ENCODE measurements at regions not wholly inside any gene's neighbourhood (a gene's known extent, or its start where the extent isn't known, plus 50 kb on each side); places are given as distances from the start of the nearest gene placed in this dataset.

DNA sequence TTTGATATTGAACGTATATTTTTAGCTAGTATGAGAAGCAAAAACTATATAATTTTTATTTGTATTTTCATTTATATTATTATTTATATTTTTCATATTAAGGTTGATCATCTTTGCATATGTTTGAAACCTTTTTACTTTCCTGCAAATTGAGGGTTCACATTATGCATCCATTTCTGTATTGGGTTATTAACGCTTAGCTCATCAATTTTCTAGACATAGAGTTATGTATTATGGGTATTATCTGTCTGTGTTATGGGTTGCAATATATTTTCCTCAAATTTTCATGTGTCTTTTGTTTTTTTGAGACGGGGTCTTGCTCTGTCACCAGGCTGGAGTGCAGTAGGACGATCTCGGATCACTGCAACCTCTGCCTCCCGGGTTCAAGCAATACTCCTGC, 2377.0 kb upstream of the WWC1 start:
- DNase-seq: no peak

DNA sequence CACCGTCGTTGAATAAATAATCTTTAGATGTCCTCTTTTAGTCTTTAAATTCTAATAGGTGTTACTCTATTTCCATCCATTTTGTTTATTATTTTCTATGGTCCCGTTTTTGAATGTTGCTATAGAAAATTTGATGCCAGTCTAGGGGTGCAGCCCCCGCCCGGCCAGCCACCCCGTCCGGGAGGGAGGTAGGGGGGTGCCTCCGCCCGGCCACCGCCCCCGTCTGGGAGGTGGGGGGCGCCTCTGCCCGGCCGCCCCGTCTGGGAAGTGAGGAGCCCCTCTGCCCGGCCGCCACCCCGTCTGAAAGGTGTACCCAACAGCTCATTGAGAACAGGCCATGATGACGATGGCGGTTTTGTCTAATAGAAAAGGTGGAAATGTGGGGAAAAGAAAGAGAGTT, 2372.2 kb upstream of the WWC1 start:
- no peak for DNase-seq

DNA sequence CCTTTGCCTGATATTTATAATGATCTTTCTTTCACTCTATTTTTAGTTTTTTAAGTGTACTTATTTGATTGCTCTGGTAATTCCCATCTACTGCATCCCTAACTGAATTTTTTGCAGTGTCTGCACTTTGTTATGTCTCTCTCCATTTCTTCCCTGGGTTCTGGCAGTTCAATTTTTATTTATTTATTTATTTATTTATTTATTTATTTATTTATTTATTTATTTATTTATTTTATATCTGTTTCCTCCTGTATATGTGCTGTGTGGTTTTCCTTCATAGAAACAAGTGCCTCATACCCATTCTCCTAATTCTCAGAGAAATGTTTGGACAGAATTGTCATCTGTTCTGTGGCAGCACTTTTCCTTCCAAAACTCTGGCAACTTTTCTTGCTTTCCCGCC, 2370.8 kb upstream of the WWC1 start:
- no peak for DNase-seq

- no peak for DNase-seq
Observed at GRCh38 chr5:165928971-165929370, 2362.5 kb upstream of the WWC1 start.

DNA sequence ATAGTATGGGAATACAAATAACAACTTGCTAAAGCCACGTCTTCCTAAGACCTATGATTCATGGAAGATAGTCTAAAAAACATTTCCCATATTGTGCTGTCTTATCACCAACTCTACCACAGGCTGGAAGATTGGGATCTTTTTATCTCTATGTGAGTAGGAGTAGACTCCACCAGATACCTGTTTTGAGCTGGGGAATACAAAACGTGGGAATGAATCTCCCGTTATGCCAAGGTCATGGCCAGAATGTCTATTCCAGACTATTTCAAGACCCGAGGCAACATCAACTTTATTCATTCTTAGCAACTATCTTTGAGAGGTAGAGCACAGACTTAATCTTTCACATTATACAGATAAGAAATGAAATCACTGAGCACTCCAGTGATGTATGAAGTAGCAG, 2350.9 kb upstream of the WWC1 start:
- no peak for DNase-seq

DNA sequence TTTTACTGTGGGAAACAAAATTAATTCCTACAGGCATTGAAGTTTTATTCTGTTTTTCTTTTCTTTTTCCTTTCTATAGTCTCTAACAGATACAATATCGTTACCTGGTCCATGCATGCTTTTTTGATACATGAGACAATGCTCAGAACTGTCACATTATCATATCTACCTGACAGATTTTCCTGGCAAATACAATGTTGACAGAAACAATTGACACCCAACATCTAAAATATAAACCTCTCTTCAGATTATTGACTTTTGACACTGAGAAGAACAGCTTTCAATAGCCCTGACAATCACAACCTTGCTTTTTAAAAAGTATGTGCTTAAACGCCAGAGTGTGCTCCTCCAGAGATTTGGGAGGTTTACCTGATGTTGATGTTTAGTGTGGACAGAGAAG, 2334.6 kb upstream of the WWC1 start:
- DNase-seq: no peak

DNA sequence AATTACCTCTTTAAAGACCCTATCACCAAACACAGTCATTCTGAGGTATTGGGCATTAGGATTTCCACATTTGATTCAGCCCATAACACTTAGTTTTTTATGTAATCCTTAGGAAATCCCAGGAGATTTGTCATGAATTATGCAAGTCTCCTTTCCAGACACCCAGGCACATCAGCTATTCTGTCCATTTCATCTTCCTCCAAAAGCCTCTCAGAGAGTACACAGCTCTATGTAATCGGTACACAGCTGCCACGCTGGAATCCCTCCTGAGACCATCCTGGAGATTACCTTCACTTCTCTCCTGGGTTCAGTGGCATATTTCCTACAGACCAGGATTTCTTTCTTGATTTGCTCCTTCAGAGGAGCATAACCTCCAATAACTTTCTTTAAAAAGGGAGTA, 2309.8 kb upstream of the WWC1 start:
- no peak for DNase-seq

DNA sequence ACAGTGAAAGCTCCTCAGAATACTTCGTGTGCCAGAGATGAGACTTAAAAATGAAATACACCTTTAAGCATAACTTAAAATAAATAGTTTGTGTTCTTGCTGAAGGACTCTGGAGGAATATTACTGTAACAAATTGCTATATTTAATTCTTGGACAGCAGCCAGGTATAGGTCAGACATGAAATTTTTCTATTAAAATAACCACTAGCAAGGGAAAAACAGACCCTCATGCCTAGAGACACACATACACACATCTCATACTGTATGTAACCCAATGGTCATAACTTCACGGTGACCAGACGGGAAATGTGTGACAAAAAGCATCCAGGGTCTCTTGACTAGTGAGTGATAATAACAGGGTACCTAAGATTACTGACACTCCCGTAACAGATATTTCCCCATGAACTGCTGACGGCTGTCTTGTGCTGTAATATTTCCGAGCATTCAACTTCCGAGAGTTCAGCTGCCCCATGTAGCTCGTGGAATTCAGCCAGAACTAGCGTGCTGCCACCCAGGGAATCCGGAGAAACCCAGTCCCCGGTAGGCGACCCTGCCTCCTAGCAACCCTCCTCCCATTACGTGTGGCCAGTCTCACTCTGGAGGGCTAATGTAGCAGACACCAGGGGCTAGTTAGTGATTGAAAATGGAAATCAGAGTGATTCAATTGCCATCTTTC, 2295.1 kb upstream of the WWC1 start:
- no peak for DNase-seq

DNA sequence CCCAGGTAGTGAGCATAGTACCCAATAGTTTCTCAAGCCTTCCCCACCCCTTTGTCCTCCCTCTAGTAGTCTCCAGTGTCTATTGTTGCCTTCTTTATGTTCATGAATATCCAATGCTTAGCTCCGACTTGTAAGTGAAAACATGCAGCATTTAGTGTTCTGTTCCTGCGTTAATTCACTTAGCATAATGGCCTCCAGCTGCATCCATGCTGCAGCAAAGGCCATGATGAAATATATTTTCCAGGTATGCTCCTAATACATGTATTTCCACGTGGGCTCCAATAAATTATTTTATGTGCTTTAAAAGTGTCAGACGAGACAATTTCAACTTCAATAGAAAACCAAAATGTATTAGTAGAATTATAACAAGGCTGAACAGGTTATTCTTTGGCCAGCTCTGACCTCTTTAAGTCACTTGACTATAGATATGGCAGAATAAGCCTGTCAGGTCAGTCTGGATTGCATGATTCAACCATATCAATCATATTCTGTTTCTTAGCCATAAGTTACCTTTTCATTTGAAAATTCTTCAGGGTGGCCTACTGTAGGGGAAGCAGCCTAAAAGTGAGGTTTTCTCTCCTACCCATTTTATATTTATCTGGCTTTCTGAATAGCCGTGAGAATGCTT, 2291.6 kb upstream of the WWC1 start:
- DNase-seq: no peak

- no peak for DNase-seq
Observed at GRCh38 chr5:166004006-166004405, 2287.4 kb upstream of the WWC1 start.

- no peak for DNase-seq
Observed at GRCh38 chr5:166013415-166013814, 2278.0 kb upstream of the WWC1 start.

DNA sequence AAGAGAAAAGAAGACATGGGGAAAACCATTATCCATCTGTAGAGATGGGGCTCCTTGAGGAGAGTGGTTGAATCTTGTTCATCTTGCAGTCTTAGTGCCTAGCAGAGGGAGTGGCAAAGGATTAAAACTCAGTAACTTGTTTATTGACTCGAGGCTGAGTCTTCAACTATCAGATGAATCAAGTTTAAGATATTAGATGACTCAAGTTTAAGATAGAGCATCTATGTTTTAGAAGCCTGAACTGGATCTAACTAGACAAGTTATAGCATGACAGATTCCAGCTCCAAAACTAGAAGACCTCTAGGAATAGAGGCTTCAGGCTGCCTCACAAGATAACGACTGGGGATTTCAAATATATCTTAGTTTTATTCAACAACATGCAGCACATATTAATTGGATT, 2277.2 kb upstream of the WWC1 start:
- no peak for DNase-seq

DNA sequence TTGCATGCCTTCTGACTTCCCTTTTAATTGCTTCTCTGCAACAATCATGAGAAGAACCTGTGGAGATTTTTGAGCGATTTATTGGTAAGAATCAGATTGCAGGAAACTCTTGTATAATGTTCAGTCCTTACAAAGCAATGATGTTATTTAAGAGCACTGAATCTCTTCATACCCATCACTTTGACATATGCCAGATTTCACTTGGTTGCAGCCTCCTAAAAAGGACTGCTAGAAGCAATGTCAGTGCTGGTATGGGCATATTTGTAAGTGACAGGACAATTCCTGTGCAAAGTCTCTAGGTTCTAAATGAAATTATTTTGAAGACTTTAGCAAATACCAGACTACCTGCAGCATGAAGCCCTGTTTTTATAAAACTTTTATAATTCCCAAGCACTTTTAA, 2272.7 kb upstream of the WWC1 start:
- DNase-seq: no peak

DNA sequence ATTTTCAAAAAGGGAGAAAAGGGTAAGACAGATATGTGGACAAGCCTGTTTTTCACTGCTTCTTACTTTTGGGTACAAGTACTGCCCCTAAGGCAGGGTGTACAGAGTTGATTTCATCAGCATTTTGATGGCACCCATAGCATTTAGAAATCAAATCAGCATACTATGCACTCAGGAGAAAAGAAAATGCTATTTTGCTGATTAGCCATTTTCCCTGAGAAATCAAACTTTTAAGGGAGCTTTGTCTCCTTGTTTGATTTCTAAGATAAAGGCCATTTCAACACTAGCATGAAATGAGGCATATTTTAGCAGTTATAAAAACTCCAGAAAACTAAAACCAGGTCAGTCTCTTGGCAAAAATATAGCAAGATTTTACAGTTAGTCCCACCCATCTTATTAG, 2269.4 kb upstream of the WWC1 start:
- no peak for DNase-seq

DNA sequence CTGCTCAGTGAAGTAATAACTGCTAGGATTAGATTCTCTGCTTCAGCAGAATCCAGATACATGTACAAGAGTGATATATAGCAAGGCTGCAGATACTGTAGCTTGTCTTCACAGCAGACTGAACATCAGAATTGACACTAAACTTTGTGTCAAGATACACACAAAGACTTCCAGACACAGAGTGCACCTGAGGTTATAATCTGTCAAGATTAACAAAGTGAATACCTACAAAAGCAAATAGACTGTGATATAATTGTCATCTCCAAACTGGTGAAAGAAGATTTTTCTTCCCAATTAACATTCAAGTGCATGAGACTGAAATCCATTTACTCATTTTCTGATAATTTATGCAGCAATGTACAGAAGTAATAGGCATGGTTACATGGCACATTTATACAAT, 2266.5 kb upstream of the WWC1 start:
- DNase-seq: no peak

DNA sequence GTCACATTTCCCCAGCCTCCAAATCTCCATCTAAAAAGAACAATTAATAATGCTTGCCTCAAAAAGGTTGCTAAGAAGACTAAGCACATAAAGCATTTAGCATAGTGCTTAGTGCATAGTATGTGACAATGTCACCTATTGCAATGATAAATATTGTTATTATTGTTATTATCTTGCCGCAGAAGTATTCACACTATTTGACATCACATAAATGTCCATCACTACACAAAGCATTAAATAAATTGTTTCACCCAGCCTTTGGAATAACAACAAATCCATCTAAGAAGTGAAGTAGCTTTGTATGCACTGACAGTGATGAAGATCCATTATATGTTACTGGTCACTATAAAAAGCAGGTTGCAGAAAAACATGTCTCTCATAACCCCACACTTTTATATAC, 2263.9 kb upstream of the WWC1 start:
- DNase-seq: no peak

DNA sequence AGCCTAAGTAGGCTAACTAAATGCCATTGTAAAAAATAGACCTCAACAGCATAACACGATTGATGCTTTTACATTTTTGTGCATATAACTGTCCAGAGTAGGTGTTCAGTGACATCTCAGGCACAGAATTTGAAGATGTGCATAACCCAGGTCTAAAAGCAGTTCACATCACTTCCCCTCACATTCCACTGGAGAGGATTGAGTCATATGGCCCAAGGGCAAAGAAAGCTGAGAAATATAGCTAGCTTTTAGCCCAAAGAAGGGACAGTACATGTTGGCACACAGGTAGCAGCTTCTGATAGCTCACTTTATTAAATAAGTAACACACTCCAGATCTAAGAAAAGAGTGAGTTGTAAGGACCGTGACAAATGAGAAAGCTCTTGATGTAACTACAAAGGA, 2259.5 kb upstream of the WWC1 start:
- no peak for DNase-seq

GRCh38 chr5:166032601-166033000, 2258.8 kb upstream of the WWC1 start:
- DNase-seq: no peak

DNA sequence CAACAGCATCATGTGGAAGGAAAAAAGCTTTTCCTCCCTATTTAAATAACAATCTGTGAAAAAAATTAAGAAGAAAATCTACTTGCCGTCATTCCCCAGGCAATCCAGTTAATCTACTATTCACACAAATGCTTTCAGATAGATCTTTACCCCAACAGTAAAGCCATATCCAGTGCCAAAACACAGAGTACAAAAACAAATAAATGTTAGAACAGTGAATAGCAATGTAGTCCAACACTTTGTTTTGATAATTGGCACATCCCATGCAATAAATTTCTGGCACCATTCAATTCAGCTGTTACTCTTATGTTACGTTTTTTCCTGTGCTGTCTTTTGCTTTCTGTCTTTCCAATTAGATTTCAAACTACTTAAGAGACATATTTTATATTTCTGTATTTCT, 2245.5 kb upstream of the WWC1 start:
- no peak for DNase-seq

GRCh38 chr5:166046956-166047355, 2244.5 kb upstream of the WWC1 start:
- DNase-seq: no peak

DNA sequence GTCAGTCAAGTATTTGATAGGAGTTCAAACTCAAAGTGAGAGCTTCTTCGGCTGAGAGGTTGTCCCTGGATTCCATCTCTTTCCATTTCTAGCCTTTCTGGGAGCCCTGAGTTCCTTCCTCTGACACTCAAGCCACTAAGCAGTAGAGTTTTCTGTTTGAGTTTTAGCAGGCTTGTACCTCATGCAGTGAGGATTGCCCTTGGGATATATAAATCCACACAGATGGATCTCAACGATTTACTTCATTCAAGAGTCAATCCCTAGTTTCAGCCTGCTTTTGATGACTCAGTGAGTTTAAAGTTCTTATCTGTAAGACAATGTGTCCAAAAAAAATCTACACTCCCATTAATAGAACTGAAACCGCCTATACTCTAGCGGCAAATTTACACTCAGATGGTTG, 2240.9 kb upstream of the WWC1 start:
- no peak for DNase-seq

- no peak for DNase-seq
Observed at GRCh38 chr5:166058660-166059059, 2232.8 kb upstream of the WWC1 start.

- no peak for DNase-seq
Observed at GRCh38 chr5:166062094-166062493, 2229.4 kb upstream of the WWC1 start.

GRCh38 chr5:166062719-166063118, 2228.7 kb upstream of the WWC1 start:
- DNase-seq: no peak

- no peak for DNase-seq
Observed at GRCh38 chr5:166063261-166063660, 2228.2 kb upstream of the WWC1 start.

All from NCI-H2029 treated with DMSO at 0.1 percent for 48 hours (cell line).